T follicular helper cell (primary cell): ENCODE measurements at regions not wholly inside any gene's neighbourhood (a gene's known extent, or its start where the extent isn't known, plus 50 kb on each side); places are given as distances from the start of the nearest gene placed in this dataset.

Experiments
- DNase-seq: peaks from one replicate; pipeline ENCODE4 v3.0.0-alpha.2; 2020; ENCODE audit warnings: low read depth

DNA sequence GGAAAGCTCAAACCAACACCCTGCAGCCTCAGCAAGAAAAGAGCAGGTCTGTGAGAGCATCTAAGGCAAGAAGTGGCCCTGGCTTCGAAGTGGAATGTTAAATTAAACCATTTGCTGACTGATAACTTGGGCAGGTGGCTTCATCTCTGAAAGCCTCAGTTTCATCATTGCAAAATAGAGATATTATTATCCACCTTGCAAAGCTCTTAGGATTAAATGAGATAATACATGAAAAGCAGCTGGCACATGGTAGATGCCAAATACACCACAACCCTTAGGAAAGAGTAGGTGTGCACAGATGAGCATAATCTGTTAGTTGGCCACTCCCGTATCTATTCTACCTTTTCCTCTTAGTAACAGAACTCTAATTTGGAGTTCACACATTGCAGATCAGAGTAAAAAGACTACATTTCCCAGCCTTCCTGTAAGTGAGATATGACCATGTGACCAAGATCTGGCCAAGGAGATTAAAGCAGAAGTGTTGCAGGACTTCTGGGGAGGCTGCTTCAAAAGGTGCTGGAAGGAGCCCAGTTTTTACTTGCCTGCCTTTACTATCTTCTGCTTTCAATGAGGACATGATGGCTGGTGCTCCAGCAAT lies 288.7 kb downstream of the SOX9 start:
- no peak for DNase-seq

DNA sequence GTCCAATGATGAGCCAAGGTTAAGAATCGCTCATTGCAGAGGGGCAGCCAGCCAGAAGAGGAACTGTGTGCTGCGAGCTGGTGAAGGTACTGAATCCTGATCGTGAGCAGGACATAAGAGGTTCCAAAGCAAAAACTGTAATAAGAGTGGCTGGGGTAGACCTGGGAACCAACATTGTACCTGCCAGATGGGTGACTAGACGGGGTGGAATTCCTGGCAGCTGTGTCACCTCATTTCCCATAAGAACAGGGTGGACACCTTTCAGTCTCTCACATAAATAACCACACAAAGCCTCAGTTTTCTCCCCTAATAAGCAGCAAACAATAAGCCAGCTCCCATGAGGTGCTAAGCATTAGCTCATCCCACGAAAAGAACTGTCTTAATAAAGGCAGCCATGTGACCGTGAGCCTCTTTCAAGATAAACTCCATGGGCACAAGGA lies 290.3 kb downstream of the SOX9 start:
- DNase-seq = no peak

DNA sequence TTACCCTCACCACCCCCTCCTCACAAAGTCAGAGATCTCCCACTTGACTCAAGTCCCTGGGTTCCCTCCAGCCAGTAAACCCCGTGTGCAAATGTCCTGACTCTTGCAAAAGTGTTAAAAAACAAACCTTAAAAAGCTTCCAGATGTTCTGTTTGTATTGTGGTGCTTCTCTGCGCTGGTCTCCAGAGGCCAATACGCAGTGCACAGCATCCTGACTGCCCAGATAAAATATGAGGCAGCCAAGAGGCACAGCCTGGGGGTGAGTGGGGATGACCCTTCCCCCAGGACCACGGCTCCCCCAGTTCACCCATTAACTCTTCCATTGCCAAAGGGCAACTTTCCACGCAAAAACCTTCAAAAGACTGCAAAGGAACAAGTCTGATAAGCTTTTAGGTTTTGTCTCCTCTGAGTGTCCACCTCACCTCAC lies 291.8 kb downstream of the SOX9 start:
- no peak for DNase-seq

DNA sequence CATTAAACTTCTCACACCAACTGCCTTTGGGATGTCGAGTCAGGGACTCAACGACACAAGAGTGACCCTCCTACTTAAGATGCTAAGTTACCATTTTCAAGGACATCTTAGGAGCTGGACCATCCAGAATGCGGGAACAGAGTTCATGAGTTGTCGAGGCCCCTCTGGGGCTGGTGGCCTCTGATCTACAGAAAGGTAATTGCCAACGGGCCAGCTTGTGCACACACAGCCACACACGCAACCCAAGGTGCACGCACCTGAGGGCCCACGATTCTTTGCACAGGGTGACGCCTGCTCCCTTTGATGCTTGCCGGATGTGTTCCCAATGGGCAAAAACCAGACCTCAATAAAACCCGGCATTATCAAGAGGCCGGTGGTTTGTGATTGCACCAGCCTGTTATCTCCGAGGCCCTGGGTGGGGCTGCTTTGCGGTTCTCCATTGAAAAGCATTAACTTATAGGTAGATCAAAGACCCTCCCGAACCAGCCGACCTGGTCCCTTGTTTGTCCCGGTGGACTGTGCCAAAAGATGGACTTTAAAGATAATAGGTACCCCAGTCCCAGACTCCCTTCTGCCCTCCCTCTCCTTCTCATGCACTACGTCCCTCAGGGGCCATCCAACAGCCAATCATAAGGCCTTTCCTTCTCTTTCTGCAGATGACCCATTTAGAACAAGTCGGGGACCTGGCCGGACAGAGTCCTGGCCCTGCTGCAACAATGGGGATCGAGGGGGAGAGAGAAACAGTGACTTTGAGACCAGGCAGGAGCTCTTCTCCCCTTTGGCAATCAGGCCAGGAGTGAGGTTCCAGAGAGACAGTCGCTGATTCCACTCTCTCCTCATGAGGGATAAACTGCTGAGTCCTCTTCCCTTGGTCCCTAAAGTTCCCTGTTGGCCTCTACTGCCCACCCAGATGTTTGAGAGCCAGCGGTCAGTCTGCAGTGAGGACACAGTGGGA lies 292.5 kb downstream of the SOX9 start:
- no peak for DNase-seq

DNA sequence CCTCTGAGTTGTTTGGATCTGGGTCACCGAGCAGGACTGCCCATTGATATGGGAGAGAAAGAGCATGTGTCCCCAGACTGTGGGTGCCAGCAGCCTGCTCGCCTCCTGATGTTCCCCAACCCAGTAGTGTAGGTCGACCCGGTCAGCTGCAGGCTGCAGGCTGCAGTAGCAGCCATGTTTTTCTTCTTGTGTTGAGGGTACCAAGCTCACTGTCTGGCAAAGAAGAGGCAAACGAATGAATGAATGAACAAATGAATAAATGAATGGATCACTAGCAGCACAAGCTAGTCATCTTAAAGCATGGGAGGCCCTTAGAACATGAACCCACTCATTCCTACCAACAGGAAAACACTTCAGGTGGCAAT lies 293.2 kb downstream of the SOX9 start:
- no peak for DNase-seq

DNA sequence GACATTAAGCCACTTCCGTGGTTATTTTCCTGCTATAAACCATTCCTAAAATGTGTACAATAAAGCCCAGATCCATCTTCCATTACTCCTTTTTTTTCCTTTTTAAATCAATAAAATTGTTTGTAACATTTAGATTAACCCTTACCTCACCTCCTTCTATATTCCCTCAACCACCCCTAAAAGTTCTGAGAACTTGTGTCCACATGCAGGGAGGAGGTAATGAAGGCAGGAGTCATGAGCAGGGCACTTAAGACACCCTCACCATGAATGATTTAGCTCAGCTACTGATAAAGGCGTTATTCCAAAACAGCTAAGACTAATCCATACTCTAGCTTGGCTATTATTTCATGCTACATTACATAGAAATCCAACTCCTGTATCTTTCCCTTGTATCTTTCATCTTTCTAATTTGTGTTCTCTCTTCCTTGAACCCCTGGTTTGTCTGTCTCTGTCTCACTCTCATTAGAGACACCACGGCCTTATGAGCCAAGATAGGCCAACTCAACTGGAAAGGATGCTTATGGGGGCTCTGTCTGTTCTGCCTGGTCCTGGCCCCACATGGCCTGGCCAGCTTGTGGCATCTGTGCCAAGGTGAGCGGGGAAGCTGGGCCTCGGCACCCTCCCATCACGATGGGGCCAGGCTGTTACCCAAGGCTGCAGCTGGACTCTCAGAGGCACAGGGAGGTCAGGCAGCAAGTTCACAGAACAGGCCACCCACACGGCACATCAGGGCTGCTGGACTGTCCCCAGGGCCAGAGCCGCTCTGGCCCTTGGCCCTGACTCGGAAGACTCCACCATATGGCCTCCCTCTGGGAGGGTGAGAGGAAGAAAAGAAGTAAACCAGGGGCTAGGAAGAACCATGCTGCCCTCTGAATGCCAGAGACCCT lies 294.4 kb downstream of the SOX9 start:
- no peak for DNase-seq

DNA sequence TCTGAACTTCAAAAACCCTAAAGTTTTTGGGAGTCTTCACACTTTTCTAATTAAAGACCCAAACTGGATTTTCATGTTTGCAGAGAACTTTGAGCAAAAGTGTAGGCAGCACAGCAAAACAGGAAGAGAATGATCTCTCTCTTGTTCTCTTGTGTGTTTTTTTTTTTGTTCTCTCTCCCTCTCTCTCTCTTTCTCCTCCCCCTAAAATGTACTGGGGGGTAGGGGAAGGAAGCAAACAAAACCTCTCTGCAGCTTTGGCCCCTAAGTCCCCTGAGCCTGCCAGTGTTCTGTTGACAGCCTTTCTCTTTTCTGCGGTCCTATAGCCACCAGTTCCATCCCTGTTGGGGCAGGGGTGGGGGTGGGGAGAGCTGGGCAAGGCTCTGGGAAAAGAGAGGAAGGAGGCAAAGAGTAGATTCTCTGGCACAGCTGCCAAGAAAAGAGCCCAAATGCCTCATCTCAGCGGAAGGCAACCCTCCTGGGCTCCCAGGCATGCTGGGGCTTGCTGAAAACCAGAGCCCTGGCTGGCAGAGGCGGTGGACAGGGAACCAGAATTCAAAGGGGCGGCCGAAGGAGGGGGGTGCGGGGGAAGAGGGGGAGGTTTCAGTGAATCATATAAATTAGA lies 295.3 kb downstream of the SOX9 start:
- DNase-seq = no peak

DNA sequence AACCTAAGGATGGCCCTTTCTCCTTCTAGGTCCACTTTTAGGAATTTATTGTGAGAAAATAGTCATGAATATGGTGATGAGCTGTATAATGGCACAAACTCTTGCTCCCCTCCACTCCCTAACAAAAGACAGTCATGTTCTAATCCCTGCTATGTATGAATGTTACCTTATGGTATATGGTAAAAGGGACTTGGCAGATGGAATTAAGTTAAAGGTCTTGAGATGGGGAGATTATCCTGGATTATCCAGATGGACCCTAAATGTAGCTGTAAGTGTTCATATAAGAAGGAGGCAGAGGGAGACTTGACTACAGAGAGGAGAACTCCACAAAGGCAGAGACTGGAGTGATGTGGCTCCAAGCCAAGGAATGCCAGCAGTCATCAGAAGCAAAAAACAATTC lies 296.1 kb downstream of the SOX9 start:
- DNase-seq = no peak

DNA sequence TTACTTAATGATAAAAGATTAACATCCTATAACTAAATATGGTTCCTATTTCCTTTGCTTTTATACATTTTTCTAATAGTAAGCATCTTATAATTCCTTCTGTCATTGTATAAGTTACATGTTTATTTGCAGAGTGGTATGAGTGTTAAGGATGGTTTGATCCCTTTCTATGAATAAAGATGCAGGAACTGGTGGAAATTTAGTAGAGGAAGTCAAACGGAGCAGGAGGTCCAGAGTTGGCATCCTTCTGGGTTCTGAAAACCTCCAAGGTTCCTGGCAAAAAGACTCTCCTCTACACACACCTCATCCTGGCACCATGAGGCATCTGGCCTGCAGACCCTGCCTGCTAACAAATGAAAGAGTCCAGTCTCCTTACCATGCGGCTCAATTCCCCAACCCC lies 296.8 kb downstream of the SOX9 start:
- no peak for DNase-seq

DNA sequence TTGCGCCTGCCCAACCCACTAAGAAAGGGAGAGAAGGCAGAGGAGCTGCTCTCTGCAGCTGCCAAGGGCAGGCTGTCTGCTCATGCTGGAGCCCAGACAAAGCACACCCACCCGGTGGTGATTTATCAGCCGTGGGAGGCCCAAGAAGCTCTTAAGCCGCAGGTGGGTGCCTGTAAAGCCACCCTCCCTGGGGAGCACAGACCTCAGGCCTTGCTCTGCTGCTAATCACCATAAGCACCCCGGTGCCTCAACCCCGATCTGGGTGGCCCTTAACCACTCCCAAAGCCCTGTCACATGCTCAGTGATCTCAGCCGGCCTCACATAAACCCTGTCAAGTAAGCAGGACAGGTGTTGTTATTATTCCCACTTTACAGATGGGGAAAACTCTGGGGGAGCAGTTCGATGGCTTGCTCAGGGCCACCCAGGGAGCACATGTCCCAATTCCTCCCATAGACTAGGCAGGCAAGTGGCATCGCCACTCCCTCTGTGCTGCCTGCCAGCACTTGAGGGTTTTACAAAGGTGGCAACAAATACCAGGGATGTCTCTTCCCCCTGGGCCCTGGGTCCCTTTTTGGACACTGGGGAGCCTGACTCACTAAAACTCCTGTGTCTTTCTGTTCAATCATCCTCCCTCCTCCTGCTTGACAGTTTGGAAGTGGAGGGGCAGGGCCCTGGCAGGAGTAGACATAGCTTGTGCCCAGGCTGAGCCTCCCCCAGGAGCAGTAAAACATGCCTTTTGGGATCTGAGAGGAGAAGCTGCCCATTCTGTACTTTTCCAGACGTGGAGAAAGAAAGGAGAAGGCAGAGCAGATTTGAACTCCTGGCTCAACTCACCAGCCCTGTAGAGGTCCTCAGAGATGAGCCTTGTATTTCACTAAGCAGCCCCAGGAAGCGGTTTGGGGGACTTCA lies 299.3 kb downstream of the SOX9 start:
- no peak for DNase-seq

DNA sequence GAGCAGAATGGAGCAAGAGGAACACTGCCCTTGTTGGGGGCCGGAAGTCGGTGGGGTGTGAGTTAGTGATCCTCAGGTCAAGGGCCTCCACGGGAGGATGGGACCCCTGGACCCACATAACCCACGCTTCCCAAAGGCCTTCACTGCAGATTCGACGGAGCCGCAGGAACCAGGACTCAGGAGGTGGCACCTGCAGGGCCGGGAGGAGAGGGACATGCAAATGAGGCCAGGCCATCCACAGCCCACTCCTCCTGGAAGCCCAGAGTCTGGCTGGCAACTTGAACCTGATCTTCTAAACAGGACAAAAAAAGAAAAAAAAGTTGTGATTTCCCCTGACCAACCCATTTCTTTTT lies 299.9 kb downstream of the SOX9 start:
- no peak for DNase-seq

DNA sequence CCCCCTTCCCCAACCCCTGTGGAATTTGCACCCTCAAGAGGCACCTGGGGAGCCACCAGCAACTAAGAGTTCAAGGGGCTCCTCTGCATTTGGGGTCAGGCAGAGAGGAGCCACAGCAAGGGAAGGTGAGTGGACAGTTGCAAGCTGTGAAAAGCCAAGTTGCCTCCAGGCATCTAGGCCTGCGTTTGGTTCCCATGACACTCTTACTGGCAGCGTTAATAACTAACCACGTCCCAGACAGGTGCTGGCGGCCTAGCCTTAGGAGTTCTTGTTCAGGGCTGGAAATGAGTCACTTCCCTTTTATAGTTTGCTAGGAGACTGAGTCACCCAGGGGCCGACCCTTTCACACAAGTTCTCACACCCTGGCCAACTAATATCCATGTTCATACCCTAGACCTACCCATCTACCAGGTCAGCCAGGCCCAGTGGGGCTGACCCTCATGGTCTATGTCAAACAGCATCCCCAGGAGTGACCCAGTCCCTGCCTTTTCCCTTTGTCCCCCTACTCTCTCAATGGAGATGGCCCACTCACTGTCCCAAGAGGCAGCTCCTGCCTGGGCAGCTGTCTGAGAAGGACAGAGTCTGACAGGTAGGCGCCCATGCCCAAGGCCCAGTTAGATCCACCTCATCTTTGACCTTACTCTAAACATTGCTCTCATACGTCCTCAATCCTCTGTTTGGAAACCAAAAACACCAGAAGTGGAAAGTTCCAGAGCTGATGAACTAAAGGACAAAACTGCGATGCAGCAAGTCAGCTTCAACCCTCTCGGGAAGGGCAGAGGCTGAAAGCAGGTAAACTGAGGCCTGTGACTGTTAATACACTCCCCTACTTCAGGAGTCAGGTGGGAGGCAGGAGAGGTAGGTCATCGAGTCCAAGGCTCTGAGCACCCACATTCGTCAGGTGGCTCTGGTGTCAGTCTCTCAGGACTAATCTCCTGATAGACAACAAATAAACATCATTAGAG lies 300.6 kb downstream of the SOX9 start:
- no peak for DNase-seq

DNA sequence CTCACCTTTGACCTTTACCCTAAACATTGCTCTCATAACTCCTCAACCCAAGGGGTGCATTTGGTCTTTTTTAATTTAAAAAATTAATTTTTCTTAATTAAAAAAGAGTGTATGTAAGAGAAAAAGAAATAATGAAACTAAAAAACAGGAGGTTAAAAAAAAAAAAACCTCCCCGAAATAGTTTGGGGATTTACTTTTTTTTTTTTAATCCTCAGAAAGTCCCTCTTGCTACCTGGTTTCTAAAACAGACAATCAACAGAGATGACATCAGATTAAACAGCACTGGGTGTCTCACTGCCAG lies 301.3 kb downstream of the SOX9 start:
- no peak for DNase-seq

DNA sequence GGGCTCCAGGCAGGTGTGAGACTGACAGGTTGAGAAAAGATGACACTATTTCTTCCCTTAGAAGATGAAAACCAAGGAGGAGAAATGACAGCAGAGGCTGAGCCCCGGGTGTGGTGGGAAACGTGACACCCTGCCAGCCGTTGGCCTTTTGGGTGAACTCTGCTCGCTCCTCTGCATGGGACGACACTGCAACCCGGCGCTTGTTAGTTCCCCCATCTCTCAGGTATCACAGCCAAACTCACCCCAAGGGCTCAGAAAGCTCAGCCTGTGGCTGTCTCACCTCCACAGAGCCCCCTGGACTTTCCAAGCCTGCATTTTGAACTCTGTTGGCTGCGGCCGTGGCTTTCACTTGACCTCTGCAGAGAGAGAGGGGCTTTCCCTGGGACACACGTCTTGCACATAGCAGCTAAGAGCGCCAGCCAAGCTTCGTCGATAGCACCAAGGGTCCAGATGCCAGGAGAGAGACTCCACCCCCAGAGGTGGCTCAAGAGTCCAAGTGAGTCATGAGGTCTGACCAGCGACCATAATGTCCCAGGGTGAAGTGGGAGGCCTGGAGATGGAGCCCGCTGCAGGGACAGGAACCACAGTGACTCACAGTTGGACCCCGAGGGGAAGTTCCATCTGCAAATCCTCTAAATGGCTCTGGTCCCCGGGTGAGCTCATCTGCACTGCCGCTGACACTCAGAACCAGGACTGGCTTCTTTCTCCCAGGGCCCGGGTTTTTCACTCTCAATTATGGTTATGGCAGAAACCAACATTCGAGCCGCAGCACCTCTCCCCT lies 301.9 kb downstream of the SOX9 start:
- no peak for DNase-seq

DNA sequence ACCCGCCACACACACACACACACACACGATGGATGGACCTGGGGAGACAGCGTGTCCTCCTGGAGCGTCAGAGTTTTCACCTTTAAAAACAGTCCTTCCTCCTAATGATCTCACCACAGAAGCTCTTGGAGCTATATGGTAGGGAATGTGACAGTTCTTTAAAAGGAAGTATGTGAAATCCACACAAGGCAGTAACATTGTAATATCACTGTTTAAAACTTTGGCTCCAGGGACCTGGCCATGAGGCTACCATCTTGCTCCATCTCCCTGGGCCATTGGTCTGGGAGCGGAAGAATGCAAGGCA lies 302.4 kb downstream of the SOX9 start:
- no peak for DNase-seq

DNA sequence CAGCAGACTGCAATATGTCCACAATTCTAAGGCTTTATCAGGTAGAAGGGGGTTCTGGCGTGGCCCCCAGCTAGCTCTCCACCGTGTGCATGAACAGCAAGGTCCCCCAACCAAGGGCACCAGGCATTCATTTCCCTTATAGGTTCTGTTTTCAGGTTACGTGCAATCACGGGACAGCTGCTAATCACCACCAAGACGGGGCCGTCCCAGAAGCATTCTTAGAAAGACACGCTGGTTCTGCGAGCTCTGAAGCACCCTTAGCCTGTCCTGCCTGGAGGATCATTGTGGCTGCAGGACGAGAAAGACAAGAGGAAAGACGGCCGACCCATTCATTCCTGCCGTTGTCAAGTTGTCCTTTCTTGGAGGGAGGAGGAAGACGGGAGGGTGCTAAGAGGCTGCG lies 302.9 kb downstream of the SOX9 start:
- DNase-seq = no peak

DNA sequence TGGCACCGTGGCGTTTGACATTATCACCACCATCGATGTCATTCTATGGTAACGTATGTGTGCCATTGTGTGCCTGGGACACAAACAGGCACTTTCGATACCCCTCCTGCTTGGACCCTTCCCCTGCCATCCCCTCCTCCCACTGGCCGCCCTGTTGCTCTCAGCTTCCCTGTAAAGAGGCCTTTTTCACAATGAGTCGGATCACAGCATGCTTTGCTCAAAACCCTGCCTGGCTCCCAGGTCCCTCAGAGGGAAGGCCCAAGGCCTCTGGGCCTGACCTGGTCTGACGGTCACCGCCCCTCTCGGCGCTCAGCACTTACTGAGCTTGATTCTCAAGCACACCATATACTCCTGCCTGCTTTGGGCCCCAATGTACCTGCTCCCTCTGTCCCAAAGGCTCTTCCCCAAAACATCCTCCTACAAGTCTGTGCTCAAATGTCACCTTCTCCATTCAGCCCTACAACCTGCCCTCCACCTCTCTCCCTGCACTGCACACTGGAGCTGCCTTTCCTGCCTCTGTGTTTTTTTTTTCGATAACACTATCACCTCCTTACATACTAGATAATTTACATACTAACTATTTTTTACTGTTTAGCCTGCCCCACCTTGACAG lies 303.8 kb downstream of the SOX9 start:
- DNase-seq = no peak

DNA sequence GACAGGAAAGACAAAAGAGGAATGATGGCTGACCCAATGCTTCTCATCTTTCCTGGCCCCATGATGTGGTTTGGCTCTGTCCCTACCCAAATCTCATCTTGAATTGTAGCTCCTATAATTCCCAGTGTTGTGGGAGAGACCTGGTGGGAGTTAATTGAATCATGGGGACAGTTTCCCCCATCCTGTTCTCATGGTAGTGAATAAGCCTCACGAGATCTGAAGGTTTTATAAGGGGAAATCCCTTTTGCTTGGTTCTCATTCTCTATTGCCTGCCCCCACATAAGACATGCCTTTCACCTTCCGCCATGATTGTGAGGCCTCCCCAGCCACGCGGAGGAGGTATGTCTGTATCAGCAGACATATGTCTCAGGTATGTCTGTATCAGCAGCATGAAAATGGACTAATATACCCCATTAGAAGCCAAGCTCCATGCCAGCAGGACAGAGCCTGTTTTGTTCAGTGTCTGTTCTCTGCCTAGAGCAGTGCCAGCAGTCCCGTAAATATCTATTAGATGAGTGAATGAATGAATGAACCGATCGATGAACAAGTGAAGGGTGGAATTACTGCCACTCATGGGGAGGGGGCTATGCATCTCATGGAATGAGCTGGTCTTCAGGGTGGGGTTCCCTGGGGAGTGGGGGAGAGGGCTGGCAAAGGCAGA lies 304.4 kb downstream of the SOX9 start:
- DNase-seq = no peak

DNA sequence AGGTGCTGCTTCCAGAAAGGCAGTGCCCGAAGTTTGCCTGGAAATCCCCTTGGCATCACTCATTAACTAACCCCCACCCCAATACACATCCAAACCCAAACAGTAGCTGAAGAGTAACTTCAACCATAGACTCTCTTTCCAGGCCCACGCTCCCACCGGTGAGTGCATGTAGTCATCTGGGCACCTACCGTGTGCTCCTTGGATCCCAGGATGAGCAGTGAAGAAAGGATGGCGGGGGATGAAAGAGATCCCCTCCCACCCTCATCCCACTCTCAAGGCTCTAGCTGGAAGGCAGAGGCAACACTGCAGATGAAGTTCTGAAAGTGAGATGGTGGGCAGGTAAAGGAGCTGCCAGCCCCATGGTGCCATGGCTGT lies 305.0 kb downstream of the SOX9 start:
- no peak for DNase-seq
